Cardiac muscle cell (in vitro differentiated cells and primary cell): ENCODE measurements at regions not wholly inside any gene's neighbourhood (a gene's known extent, or its start where the extent isn't known, plus 50 kb on each side); places are given as distances from the start of the nearest gene placed in this dataset.

Experiments
- DNase-seq, 2 donors: peaks; one replicate each; pipeline versions ENCODE4 v3.0.0 to v3.0.0-alpha.2; 2010 to 2017; ENCODE audit warnings: low read depth in 1 of 2, low spot score in 1 of 2
- H3K27ac ChIP-seq: fragments of 200-600 bp; sonication (generic); 2 replicates; pipeline ENCODE4 v1.5.1; 2016
- H3K27me3 ChIP-seq: fragments of 200-600 bp; sonication (generic); 2 replicates; pipeline ENCODE4 v1.6.0; 2016; ENCODE audit warnings: control low read depth
- H3K36me3 ChIP-seq: fragments of 200-600 bp; sonication (generic); 2 replicates; pipeline ENCODE4 v1.5.1; 2016; ENCODE audit warnings: control low read depth
- H3K4me1 ChIP-seq: fragments of 200-600 bp; sonication (generic); 2 replicates; pipeline ENCODE4 v1.8.1; 2017; ENCODE audit warnings: low read depth, mild to moderate bottlenecking, mixed run types
- H3K4me3 ChIP-seq: fragments of 200-600 bp; sonication (generic); 2 replicates; pipeline ENCODE4 v1.5.1; 2016; ENCODE audit warnings: mild to moderate bottlenecking
- H3K9me3 ChIP-seq: fragments of 200-600 bp; sonication (generic); 2 replicates; pipeline ENCODE4 v1.5.1; 2017; ENCODE audit warnings: low read depth, mild to moderate bottlenecking, control low read depth
- TF ChIP-seq, protein P1 (sequence below): IDR thresholded peaks from 2 replicates; pipeline ENCODE4 v1.5.1; 2012; ENCODE audit warnings: low read depth, mild to moderate bottlenecking, low read length

DNA sequence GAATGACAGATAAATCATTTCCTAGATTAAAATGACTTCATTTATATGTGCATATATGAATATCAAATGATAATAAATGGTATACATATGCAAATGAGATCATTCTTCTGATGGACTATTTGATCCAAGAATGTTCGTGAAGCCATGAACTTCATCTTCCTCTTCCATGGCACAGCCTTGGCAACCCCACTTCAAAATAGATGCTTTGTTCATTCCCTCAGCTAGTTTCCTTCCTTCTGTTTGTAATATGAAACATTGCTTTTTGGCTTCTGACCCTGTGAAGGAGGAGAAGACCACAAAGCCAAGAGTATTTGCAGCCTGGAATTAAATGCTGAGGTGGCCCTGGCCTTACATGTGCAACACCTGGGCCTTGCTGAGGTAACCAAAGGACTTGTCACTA is 106.8 kb upstream of the LIFR start:
- H3K27ac ChIP-seq: no peak overlapping the region
- H3K9me3 ChIP-seq: no peaks in the 10 kb centered on the region
- DNase-seq: no peak
- H3K27me3 ChIP-seq: no peaks in the 10 kb centered on the region
- no peak overlapping the region for H3K4me3 ChIP-seq
- TF ChIP-seq, protein P1, sequence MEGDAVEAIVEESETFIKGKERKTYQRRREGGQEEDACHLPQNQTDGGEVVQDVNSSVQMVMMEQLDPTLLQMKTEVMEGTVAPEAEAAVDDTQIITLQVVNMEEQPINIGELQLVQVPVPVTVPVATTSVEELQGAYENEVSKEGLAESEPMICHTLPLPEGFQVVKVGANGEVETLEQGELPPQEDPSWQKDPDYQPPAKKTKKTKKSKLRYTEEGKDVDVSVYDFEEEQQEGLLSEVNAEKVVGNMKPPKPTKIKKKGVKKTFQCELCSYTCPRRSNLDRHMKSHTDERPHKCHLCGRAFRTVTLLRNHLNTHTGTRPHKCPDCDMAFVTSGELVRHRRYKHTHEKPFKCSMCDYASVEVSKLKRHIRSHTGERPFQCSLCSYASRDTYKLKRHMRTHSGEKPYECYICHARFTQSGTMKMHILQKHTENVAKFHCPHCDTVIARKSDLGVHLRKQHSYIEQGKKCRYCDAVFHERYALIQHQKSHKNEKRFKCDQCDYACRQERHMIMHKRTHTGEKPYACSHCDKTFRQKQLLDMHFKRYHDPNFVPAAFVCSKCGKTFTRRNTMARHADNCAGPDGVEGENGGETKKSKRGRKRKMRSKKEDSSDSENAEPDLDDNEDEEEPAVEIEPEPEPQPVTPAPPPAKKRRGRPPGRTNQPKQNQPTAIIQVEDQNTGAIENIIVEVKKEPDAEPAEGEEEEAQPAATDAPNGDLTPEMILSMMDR: no peak
- no peaks in the 10 kb centered on the region for H3K36me3 ChIP-seq
- peaks cover 25% of the 10 kb centered on the region for H3K4me1 ChIP-seq

DNA sequence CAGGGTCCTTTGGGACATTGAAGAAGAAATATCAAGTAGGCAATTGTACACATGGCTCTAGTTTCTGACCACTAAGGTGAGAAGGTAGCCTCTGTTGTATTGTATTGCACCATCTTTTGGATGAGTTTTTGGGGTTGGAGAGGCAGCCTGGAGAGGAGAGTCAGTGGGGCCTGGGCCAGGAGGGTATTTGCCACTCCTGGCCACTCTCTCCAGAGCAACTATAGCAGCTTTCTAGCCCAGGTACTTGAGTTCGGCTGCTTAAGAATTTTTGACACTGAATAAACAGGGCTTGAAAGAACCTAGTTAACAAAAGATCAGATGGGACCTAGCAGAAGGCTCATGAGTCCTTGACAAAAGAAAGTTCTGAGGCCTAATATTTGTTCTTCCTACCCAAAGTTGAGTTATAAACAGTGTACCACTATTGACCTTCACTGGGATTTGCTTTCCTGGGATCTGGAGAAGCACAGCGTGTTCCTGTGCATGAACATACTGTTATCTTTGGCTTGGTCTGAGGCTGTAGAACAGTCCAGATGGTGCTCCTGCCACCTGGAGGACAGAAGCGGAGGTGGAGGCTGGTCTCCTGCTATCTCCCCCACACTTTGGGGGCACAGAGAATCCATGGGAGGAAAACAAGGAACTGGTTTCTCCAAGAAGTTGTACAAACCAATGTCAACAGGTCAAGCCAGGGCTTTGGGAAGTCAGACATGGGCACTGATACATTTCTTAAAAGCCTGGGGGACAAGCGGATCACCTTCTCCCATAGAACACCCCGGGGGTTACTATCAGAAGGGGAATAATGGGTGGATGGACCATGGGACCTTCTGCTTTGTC is 110.4 kb upstream of the LIFR start:
- Histone ChIP-seq H3K27ac (no peak overlapping the region), H3K9me3 (no peaks in the 10 kb centered on the region), H3K4me1 (peaks cover 10% of the 10 kb centered on the region), H3K4me3 (no peak overlapping the region), H3K36me3 (no peaks in the 10 kb centered on the region), H3K27me3 (no peaks in the 10 kb centered on the region)
- DNase-seq: peak; percentile 39 to 74
- TF ChIP-seq, protein P1: peak; percentile 75

DNA sequence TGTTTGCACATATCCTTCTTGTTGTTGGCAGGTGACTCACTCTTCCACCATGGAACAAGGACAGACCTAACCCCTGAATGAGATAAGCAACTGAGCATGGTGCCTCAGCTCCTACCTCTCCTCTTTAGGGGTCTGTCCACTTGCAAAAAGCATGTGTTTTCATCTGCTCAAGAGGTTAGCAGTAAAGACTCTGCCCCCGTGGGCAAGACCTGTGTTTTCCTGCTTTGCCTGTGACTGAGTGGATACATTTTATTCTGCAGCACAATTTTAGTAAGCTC is 111.0 kb upstream of the LIFR start:
- Histone ChIP-seq H3K27ac (no peak overlapping the region), H3K27me3 (no peaks in the 10 kb centered on the region), H3K36me3 (no peaks in the 10 kb centered on the region), H3K4me1 (peaks cover 5% of the 10 kb centered on the region), H3K4me3 (no peak overlapping the region), H3K9me3 (no peaks in the 10 kb centered on the region)
- TF ChIP-seq, protein P1: no peak
- DNase-seq: no peak

DNA sequence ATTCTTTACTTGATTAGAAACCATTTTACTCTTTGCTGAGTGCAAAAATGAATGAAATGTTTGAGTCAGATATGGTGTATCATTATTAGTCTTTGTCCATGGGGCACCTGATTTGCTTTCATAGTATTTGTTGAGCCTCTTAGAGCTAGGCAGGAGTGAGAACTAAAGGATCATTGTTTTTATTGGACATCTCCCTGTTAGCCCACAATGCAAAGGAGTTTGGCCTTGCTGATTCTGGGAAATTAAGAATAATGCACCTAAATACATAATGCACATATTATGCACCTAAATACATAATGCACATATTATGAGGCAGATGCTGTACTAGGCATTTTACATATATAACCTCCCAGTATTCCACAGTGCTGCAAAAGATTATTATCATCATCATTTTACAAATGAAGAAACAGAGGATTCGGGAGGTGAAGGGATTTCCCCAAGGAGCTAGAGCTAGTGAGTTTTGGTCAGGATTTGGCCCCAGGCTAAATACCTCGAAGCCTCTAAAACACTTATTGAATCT is 113.0 kb upstream of the LIFR start:
- H3K4me3 ChIP-seq: no peak overlapping the region
- TF ChIP-seq, protein P1: no peak
- no peaks in the 10 kb centered on the region for H3K9me3 ChIP-seq
- H3K4me1 ChIP-seq: no peaks in the 10 kb centered on the region
- H3K27me3 ChIP-seq: no peaks in the 10 kb centered on the region
- H3K27ac ChIP-seq: no peak overlapping the region
- DNase-seq: no peak
- no peaks in the 10 kb centered on the region for H3K36me3 ChIP-seq

DNA sequence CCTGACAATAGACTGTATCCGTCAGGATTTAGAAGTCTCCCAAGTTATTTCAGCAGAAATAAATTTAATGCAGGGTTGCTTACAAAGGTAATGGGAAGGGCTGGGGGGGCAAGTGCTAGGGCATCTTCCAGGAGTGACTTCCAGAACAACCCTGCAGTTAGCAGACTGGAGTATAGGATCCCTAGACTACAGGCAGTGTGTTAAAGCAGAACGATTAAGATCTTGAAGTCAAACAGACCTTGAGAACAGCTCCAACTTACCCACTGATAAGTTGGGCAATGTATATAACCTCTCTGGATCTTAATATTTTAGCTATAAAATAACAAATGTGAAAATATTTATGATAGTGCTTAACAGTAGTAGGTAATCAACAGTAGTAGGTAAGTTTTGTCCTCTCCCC is 113.6 kb upstream of the LIFR start:
- Histone ChIP-seq H3K4me3 (no peak overlapping the region), H3K27me3 (no peaks in the 10 kb centered on the region)
- TF ChIP-seq, protein P1: no peak

More for the DNA sequence above, 113.6 kb upstream of the LIFR start:
- DNase-seq: no peak
- no peaks in the 10 kb centered on the region for H3K4me1 ChIP-seq
- H3K9me3 ChIP-seq: no peaks in the 10 kb centered on the region
- no peak overlapping the region for H3K27ac ChIP-seq
- H3K36me3 ChIP-seq: no peaks in the 10 kb centered on the region
